ENCODE measurements at regions not wholly inside any gene's neighbourhood (a gene's known extent, or its start where the extent isn't known, plus 50 kb on each side); places are given as distances from the start of the nearest gene placed in this dataset.
"Not testable (repeated sequence)": the region's sequence is repeated elsewhere in the genome, so short reads cannot be mapped to it uniquely, and the experiment has no call there.

GRCh38 chr13:56338421-56338820 lies 802.3 kb upstream of the PRR20A start:
- no peak for DNase-seq

GRCh38 chr13:56347014-56347413 lies 793.7 kb upstream of the PRR20A start:
- no peak for DNase-seq

- no peak for DNase-seq
Observed at GRCh38 chr13:56349866-56350265, 790.9 kb upstream of the PRR20A start.

GRCh38 chr13:56351041-56351440 lies 789.7 kb upstream of the PRR20A start:
- DNase-seq = no peak

- DNase-seq = no peak
Observed at GRCh38 chr13:56352361-56352760, 788.4 kb upstream of the PRR20A start.

GRCh38 chr13:56352901-56353300 lies 787.8 kb upstream of the PRR20A start:
- no peak for DNase-seq

GRCh38 chr13:56356690-56357089 lies 784.0 kb upstream of the PRR20A start:
- DNase-seq = no peak

- DNase-seq = no peak
Observed at GRCh38 chr13:56378566-56378965, 762.2 kb upstream of the PRR20A start.

- DNase-seq = no peak
Observed at GRCh38 chr13:56393549-56393948, 747.2 kb upstream of the PRR20A start.

- no peak for DNase-seq
Observed at GRCh38 chr13:56396318-56396717, 744.4 kb upstream of the PRR20A start.

- no peak for DNase-seq
Observed at GRCh38 chr13:56400774-56401173, 739.9 kb upstream of the PRR20A start.

GRCh38 chr13:56412856-56413255 lies 727.9 kb upstream of the PRR20A start:
- no peak for DNase-seq

- DNase-seq = no peak
Observed at GRCh38 chr13:56424246-56424645, 716.5 kb upstream of the PRR20A start.

GRCh38 chr13:56457535-56458190 lies 683.1 kb upstream of the PRR20A start:
- no peak for DNase-seq

- DNase-seq = no peak
Observed at GRCh38 chr13:56459286-56459685, 681.4 kb upstream of the PRR20A start.

- no peak for DNase-seq
Observed at GRCh38 chr13:56501750-56502149, 639.0 kb upstream of the PRR20A start.

- no peak for DNase-seq
Observed at GRCh38 chr13:56510836-56511235, 629.9 kb upstream of the PRR20A start.

GRCh38 chr13:56512336-56512735 lies 628.4 kb upstream of the PRR20A start:
- DNase-seq = not testable (repeated sequence)

- DNase-seq = no peak
Observed at GRCh38 chr13:56515441-56515840, 625.3 kb upstream of the PRR20A start.

GRCh38 chr13:56528040-56528790 lies 612.5 kb upstream of the PRR20A start:
- DNase-seq = no peak

GRCh38 chr13:56530096-56530495 lies 610.6 kb upstream of the PRR20A start:
- DNase-seq = no peak

GRCh38 chr13:56547921-56548320 lies 592.8 kb upstream of the PRR20A start:
- DNase-seq = not testable (repeated sequence)

- DNase-seq = no peak
Observed at GRCh38 chr13:56558698-56559320, 581.9 kb upstream of the PRR20A start.

- no peak for DNase-seq
Observed at GRCh38 chr13:56561327-56561726, 579.4 kb upstream of the PRR20A start.
